HL-60 (cell line): ENCODE measurements at regions not wholly inside any gene's neighbourhood (a gene's known extent, or its start where the extent isn't known, plus 50 kb on each side); places are given as distances from the start of the nearest gene placed in this dataset.
A peak's percentile ranks its signal among the peaks of the same experiment; 100 is the strongest.

ENCODE experiments used
- DNase-seq, 2 experiments: peaks; one replicate each; pipeline ENCODE4 v3.0.0-alpha.2; 2010 to 2020; ENCODE audit warnings: low read depth in 1 of 2, low spot score in 1 of 2
- H3K27ac ChIP-seq: fragments of 250-450 bp; sonication (Bioruptor Pico); replicated peaks from 2 replicates; pipeline ENCODE4 v1.5.1; 2020; ENCODE audit warnings: mild to moderate bottlenecking, moderate library complexity
- H3K27me3 ChIP-seq: fragments of 250-450 bp; sonication (Bioruptor Pico); 2 replicates; pipeline ENCODE4 v1.5.1; 2021; ENCODE audit warnings: mild to moderate bottlenecking, moderate library complexity; ENCODE audit not compliant: insufficient read depth, poor library complexity, severe bottlenecking
- H3K4me3 ChIP-seq: replicated peaks from 2 replicates; pipeline ENCODE4 v1.5.1; 2011; ENCODE audit warnings: mild to moderate bottlenecking, control low read depth, low read length; ENCODE audit not compliant: insufficient read depth
- GABPA ChIP-seq: IDR thresholded peaks from 2 replicates; pipeline ENCODE4 v1.6.1; 2012; ENCODE audit warnings: low read depth
- POLR2AphosphoS5 ChIP-seq: IDR thresholded peaks from 2 replicates; pipeline ENCODE4 v1.6.1; 2012; ENCODE audit warnings: low read depth
- SPI1 ChIP-seq: IDR thresholded peaks from 2 replicates; pipeline ENCODE4 v1.6.1; 2012; ENCODE audit warnings: low read depth, mild to moderate bottlenecking, borderline replicate concordance
- TF ChIP-seq, protein P1 (sequence below): IDR thresholded peaks from one replicate; pipeline ENCODE4 v1.5.1; 2011; ENCODE audit warnings: low read length, control low read depth, inconsistent platforms; ENCODE audit not compliant: insufficient read depth
- TF ChIP-seq, protein P2 (sequence below): IDR thresholded peaks from 2 replicates; pipeline ENCODE4 v1.6.1; 2012; ENCODE audit warnings: low read depth; ENCODE audit not compliant: insufficient replicate concordance

DNA sequence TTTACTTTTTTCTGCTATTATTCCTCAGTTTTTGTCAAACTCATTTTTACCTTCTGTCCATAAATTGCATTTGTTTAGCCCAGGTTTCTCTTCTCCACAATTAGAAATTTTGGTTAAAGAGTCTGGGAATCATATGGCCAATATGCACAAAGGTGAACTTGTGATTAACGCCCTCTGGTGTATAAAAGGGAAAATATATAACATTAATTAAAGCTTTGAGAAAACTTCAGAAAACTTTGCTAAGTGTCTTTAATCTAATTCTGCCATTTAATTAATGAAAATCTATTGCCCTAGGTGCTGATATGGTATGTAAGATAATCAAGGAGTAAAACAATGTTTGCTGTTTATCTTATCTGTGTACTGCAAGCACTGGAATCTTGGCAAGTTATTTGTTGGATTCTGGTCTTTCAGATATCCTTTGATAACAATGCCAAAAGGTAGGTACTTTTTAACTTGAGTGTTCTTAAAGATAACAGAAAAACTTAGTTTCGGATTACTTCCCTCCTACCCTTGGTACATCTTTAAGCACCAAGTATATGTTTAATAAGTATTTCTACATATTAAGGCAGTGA lies 402.6 kb downstream of the SUCLA2 start:
- no peak for DNase-seq
- no peak overlapping the region for H3K4me3 ChIP-seq
- no peaks in the 10 kb centered on the region for H3K27me3 ChIP-seq
- H3K27ac ChIP-seq: no peak overlapping the region
- TF ChIP-seq POLR2AphosphoS5 (no peak), SPI1 (no peak), GABPA (no peak)
- TF ChIP-seq, protein P1, sequence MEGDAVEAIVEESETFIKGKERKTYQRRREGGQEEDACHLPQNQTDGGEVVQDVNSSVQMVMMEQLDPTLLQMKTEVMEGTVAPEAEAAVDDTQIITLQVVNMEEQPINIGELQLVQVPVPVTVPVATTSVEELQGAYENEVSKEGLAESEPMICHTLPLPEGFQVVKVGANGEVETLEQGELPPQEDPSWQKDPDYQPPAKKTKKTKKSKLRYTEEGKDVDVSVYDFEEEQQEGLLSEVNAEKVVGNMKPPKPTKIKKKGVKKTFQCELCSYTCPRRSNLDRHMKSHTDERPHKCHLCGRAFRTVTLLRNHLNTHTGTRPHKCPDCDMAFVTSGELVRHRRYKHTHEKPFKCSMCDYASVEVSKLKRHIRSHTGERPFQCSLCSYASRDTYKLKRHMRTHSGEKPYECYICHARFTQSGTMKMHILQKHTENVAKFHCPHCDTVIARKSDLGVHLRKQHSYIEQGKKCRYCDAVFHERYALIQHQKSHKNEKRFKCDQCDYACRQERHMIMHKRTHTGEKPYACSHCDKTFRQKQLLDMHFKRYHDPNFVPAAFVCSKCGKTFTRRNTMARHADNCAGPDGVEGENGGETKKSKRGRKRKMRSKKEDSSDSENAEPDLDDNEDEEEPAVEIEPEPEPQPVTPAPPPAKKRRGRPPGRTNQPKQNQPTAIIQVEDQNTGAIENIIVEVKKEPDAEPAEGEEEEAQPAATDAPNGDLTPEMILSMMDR: no peak
- TF ChIP-seq, protein P2, sequence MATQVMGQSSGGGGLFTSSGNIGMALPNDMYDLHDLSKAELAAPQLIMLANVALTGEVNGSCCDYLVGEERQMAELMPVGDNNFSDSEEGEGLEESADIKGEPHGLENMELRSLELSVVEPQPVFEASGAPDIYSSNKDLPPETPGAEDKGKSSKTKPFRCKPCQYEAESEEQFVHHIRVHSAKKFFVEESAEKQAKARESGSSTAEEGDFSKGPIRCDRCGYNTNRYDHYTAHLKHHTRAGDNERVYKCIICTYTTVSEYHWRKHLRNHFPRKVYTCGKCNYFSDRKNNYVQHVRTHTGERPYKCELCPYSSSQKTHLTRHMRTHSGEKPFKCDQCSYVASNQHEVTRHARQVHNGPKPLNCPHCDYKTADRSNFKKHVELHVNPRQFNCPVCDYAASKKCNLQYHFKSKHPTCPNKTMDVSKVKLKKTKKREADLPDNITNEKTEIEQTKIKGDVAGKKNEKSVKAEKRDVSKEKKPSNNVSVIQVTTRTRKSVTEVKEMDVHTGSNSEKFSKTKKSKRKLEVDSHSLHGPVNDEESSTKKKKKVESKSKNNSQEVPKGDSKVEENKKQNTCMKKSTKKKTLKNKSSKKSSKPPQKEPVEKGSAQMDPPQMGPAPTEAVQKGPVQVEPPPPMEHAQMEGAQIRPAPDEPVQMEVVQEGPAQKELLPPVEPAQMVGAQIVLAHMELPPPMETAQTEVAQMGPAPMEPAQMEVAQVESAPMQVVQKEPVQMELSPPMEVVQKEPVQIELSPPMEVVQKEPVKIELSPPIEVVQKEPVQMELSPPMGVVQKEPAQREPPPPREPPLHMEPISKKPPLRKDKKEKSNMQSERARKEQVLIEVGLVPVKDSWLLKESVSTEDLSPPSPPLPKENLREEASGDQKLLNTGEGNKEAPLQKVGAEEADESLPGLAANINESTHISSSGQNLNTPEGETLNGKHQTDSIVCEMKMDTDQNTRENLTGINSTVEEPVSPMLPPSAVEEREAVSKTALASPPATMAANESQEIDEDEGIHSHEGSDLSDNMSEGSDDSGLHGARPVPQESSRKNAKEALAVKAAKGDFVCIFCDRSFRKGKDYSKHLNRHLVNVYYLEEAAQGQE: no peak

DNA sequence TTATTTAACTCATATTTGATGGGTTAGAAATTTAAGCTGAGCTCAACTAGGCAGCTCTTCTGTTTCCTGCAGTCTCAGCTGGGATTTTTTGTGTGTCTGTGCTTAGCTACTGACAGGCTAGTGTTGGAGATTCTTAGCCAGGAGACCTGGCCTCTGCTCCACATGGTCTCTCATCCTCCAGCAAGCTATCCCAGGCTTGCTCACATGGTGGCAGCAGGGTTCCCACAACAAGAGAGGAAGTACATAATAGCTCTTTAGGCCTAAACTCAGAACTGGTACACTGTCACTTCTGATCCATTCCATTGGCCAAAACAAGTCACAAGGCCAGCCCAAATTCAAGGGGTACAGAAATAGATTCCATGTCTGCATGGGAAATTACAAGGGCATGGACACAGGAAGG lies 406.2 kb downstream of the SUCLA2 start:
- Histone ChIP-seq H3K27me3 (no peaks in the 10 kb centered on the region), H3K27ac (no peak overlapping the region), H3K4me3 (no peak overlapping the region)
- peak; percentile 27 to 56 for DNase-seq
- TF ChIP-seq, protein P1: peak; percentile 38
- TF ChIP-seq SPI1 (peak; percentile 68; the same call in 1 of the 2 replicates), GABPA (no peak), POLR2AphosphoS5 (no peak)
- TF ChIP-seq, protein P2: no peak

DNA sequence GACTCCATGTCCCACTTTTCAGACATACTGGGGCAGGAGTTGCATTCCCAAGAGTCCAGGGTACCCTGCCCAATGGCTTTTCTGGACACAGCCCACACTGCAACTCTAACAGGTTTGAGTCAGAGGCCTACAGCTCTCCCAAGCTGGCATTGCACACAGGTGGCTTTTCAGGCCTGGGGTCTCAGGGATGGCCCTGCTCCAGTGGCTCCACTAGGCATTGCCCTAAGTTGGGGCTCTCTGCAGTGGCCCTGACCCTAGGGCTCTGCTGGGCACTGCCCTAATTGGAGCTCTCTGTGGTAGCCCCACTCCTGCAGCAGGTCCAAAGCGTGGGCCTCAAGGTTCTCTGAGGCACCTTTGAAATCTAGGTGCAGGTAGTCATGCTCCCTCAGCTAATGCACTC lies 408.8 kb downstream of the SUCLA2 start:
- H3K27me3 ChIP-seq: no peaks in the 10 kb centered on the region
- DNase-seq: no peak
- TF ChIP-seq, protein P2: no peak
- no peak overlapping the region for H3K4me3 ChIP-seq
- H3K27ac ChIP-seq: no peak overlapping the region

DNA sequence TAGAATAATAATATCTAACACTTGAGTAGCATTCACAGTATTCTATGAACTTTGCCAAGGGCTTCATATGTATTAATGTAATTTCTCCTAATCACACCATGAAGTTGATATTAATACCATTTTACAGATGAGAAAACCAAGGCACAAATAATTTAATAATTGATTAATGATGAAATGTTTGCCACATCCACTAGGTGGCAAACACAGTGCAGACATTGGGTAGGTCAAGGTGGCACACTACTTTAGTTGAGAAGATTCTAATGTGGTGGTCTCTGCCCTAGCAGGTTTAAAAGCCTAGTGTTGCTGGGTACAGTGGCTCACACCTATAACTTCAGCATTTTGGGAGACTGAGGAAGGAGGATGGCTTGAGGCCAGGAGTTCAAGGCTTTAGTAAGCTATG lies 412.4 kb downstream of the SUCLA2 start:
- TF ChIP-seq, protein P2: no peak
- TF ChIP-seq GABPA (no peak), POLR2AphosphoS5 (no peak), SPI1 (no peak)
- TF ChIP-seq, protein P1: no peak
- no peak overlapping the region for H3K4me3 ChIP-seq
- no peak for DNase-seq
- no peaks in the 10 kb centered on the region for H3K27me3 ChIP-seq
- no peak overlapping the region for H3K27ac ChIP-seq
